ENCODE measurements at regions not wholly inside any gene's neighbourhood (a gene's known extent, or its start where the extent isn't known, plus 50 kb on each side); places are given as distances from the start of the nearest gene placed in this dataset.

GRCh38 chr2:67713376-67713775 lies 316.2 kb downstream of the ETAA1 start:
- no peak for DNase-seq (ENCODE audit: low read depth)
- TF ChIP-seq CTCF (conservative IDR thresholded peaks at IDR 0.05; ENCODE audit: low read length) = no peak
- H3K4me3 ChIP-seq (ENCODE audit: low read length) = no peak overlapping the region

GRCh38 chr2:67716895-67717396 lies 319.8 kb downstream of the ETAA1 start:
- no peak for DNase-seq (ENCODE audit: low read depth)
- TF ChIP-seq CTCF (conservative IDR thresholded peaks at IDR 0.05; ENCODE audit: low read length) = no peak
- H3K4me3 ChIP-seq (ENCODE audit: low read length) = no peak overlapping the region

- TF ChIP-seq CTCF (conservative IDR thresholded peaks at IDR 0.05; ENCODE audit: low read length) = no peak
- no peak for DNase-seq (ENCODE audit: low read depth)
- H3K4me3 ChIP-seq (ENCODE audit: low read length) = no peak overlapping the region
Measured at GRCh38 chr2:67717692-67718091, 320.6 kb downstream of the ETAA1 start.

- peak; percentile 21 for DNase-seq (ENCODE audit: low read depth)
- TF ChIP-seq CTCF (conservative IDR thresholded peaks at IDR 0.05; ENCODE audit: low read length) = no peak
- no peak overlapping the region for H3K4me3 ChIP-seq (ENCODE audit: low read length)
Measured at GRCh38 chr2:67719351-67719750, 322.2 kb downstream of the ETAA1 start.

- H3K4me3 ChIP-seq (ENCODE audit: low read length) = no peak overlapping the region
- DNase-seq (ENCODE audit: low read depth) = no peak
- no peak for TF ChIP-seq CTCF (conservative IDR thresholded peaks at IDR 0.05; ENCODE audit: low read length)
Measured at GRCh38 chr2:67721516-67721915, 324.4 kb downstream of the ETAA1 start.

GRCh38 chr2:67724261-67724660 lies 327.1 kb downstream of the ETAA1 start:
- no peak for TF ChIP-seq CTCF (conservative IDR thresholded peaks at IDR 0.05; ENCODE audit: low read length)
- H3K4me3 ChIP-seq (ENCODE audit: low read length) = no peak overlapping the region
- no peak for DNase-seq (ENCODE audit: low read depth)

GRCh38 chr2:67725731-67726130 lies 328.6 kb downstream of the ETAA1 start:
- DNase-seq (ENCODE audit: low read depth) = no peak
- no peak overlapping the region for H3K4me3 ChIP-seq (ENCODE audit: low read length)
- no peak for TF ChIP-seq CTCF (conservative IDR thresholded peaks at IDR 0.05; ENCODE audit: low read length)
